MCF 10A (cell line): ENCODE measurements at regions not wholly inside any gene's neighbourhood (a gene's known extent, or its start where the extent isn't known, plus 50 kb on each side); places are given as distances from the start of the nearest gene placed in this dataset.

ENCODE experiments used
- BruUV-seq: library from RNA; stranded (reverse); fragments of 400-500 nt; replicated peaks from 2 replicates; lab custom pipeline; 2021; lab: Mats Ljungman, UMichigan
- CTCF ChIA-PET: fragments of 300-600 bp; sonication (Branson Sonifier 250); formaldehyde crosslinking; extraction: SDS; loops from one replicate; lab custom pipeline; 2021; ENCODE audit warnings: antibody characterized with exemption, inconsistent platforms; lab: Yijun Ruan, JAX
- POLR2A ChIA-PET: fragments of 300-600, 350-650 bp; sonication (Branson Sonifier 250); formaldehyde crosslinking; extraction: SDS; loops from one replicate; lab custom pipeline; 2020; ENCODE audit warnings: antibody characterized with exemption, inconsistent platforms; lab: Yijun Ruan, JAX
- DNase-seq: peaks from one replicate; pipeline ENCODE4 v3.0.0-alpha.2; 2018; ENCODE audit not compliant: unreplicated experiment
- H3K27ac Mint-ChIP-seq: one replicate; pipeline ENCODE4 v1.8.0; 2022; ENCODE audit warnings: mild to moderate bottlenecking, low read depth, mixed read lengths; ENCODE audit not compliant: unreplicated experiment
- H3K27me3 Mint-ChIP-seq: one replicate; pipeline ENCODE4 v1.8.0; 2022; ENCODE audit warnings: mixed read lengths; ENCODE audit not compliant: insufficient read depth, unreplicated experiment
- H3K36me3 Mint-ChIP-seq: one replicate; pipeline ENCODE4 v1.8.0; 2022; ENCODE audit warnings: mild to moderate bottlenecking, moderate library complexity, mixed read lengths; ENCODE audit not compliant: insufficient read depth, unreplicated experiment
- H3K4me1 Mint-ChIP-seq: one replicate; pipeline ENCODE4 v1.8.0; 2022; ENCODE audit warnings: mixed read lengths; ENCODE audit not compliant: insufficient read depth, unreplicated experiment
- H3K4me3 Mint-ChIP-seq: one replicate; pipeline ENCODE4 v1.8.0; 2022; ENCODE audit warnings: mild to moderate bottlenecking, moderate library complexity, mixed read lengths; ENCODE audit not compliant: unreplicated experiment
- H3K9me3 Mint-ChIP-seq: one replicate; pipeline ENCODE4 v1.8.0; 2022; ENCODE audit warnings: mixed read lengths; ENCODE audit not compliant: unreplicated experiment
- intact Hi-C: fragments of 100-400 bp; cut with micrococcal nuclease; formaldehyde crosslinking; loops from 2 replicates; pipeline ENCODE4 v1.14.1; 2022
- TF ChIP-seq, protein P1 (sequence below): fragments of 200-600 bp; IDR thresholded peaks from one replicate; pipeline ENCODE4 v1.8.0; 2022; ENCODE audit warnings: antibody characterized with exemption, mild to moderate bottlenecking; ENCODE audit not compliant: unreplicated experiment

DNA sequence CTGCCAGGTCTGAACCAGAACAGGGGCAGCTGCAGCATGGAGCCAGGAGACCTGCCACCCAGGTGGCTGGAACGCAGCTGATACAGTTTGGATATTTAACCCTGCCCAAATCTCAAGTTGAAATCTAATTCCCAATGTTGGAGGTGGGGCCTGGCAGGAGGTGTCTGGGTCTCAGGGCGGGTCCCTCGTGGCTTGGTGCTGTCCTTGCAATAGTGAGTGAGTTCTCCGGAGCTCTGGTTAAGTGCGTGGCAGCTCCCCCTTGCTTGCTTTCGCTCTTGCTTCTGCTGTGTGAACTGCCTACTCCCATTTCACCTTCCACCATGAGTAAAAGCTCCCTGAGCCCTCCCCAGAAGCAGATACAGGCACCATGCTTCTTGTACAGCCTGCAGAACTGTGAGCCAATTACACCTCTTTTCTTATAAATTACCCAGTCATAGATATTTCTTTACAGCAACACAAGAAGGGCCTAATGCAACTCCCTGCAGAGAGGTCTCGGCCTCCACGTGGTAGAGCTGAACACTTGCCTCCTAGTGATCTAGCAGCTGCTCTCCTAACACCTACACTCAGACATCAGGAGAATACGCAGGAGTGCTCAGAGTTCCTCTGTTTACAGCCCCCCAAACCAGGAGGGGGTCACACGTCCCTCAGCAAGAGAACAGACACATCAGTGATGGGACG, 203.7 kb downstream of the CTTN start:
- BruUV-seq: no TSS peak
- intact Hi-C loops: no loop called here
- no peak overlapping the region for H3K4me3 Mint-ChIP-seq
- POLR2A ChIA-PET: no interaction called here
- H3K27ac Mint-ChIP-seq: no peak overlapping the region
- H3K9me3 Mint-ChIP-seq: peaks cover 19% of the 10 kb centered on the region
- H3K4me1 Mint-ChIP-seq: no peaks in the 10 kb centered on the region
- H3K36me3 Mint-ChIP-seq: no peaks in the 10 kb centered on the region
- no peaks in the 10 kb centered on the region for H3K27me3 Mint-ChIP-seq
- TF ChIP-seq, protein P1, sequence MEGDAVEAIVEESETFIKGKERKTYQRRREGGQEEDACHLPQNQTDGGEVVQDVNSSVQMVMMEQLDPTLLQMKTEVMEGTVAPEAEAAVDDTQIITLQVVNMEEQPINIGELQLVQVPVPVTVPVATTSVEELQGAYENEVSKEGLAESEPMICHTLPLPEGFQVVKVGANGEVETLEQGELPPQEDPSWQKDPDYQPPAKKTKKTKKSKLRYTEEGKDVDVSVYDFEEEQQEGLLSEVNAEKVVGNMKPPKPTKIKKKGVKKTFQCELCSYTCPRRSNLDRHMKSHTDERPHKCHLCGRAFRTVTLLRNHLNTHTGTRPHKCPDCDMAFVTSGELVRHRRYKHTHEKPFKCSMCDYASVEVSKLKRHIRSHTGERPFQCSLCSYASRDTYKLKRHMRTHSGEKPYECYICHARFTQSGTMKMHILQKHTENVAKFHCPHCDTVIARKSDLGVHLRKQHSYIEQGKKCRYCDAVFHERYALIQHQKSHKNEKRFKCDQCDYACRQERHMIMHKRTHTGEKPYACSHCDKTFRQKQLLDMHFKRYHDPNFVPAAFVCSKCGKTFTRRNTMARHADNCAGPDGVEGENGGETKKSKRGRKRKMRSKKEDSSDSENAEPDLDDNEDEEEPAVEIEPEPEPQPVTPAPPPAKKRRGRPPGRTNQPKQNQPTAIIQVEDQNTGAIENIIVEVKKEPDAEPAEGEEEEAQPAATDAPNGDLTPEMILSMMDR: no peak
- CTCF ChIA-PET: no interaction called here
- DNase-seq: no peak

GRCh38 chr11:70603114-70603755, 204.9 kb downstream of the CTTN start:
- Mint-ChIP-seq H3K4me3 (no peak overlapping the region), H3K4me1 (no peaks in the 10 kb centered on the region), H3K27ac (no peak overlapping the region), H3K9me3 (peaks cover 8% of the 10 kb centered on the region), H3K36me3 (no peaks in the 10 kb centered on the region), H3K27me3 (no peaks in the 10 kb centered on the region)
- ChIA-PET POLR2A (no interaction called here), CTCF (interaction anchor here (0.6 kb wide), 1 partner anchor 722 kb away, joined by 3 read pairs; no protein-coding TSS in a partner anchor)
- no peak for DNase-seq
- TF ChIP-seq, protein P1: no peak
- no TSS peak for BruUV-seq
- intact Hi-C loops: no loop called here

- TF ChIP-seq, protein P1: no peak
- no peaks in the 10 kb centered on the region for H3K4me1 Mint-ChIP-seq
- intact Hi-C loops: no loop called here
- no peak for DNase-seq
- H3K4me3 Mint-ChIP-seq: no peak overlapping the region
- ChIA-PET POLR2A (no interaction called here), CTCF (no interaction called here)
- no peak overlapping the region for H3K27ac Mint-ChIP-seq
- no peaks in the 10 kb centered on the region for H3K27me3 Mint-ChIP-seq
- peaks cover 7% of the 10 kb centered on the region for H3K9me3 Mint-ChIP-seq
- no peaks in the 10 kb centered on the region for H3K36me3 Mint-ChIP-seq
- BruUV-seq: no TSS peak
These were observed 205.5 kb downstream of the CTTN start for GRCh38 chr11:70603756-70604211.

GRCh38 chr11:70604221-70604620, 205.9 kb downstream of the CTTN start:
- H3K36me3 Mint-ChIP-seq: no peaks in the 10 kb centered on the region

More at GRCh38 chr11:70604221-70604620, 205.9 kb downstream of the CTTN start:
- BruUV-seq: no TSS peak
- H3K27me3 Mint-ChIP-seq: no peaks in the 10 kb centered on the region
- H3K4me3 Mint-ChIP-seq: no peak overlapping the region
- H3K9me3 Mint-ChIP-seq: peaks cover 7% of the 10 kb centered on the region
- H3K27ac Mint-ChIP-seq: no peak overlapping the region
- intact Hi-C loops: no loop called here
- TF ChIP-seq, protein P1: no peak
- H3K4me1 Mint-ChIP-seq: no peaks in the 10 kb centered on the region
- DNase-seq: no peak
- POLR2A ChIA-PET: no interaction called here
- CTCF ChIA-PET: interaction anchor here (0.7 kb wide), 1 partner anchor 156 kb away, joined by 3 read pairs; no protein-coding TSS in a partner anchor
